Large intestine (tissue), 3 donors: ENCODE measurements at regions not wholly inside any gene's neighbourhood (a gene's known extent, or its start where the extent isn't known, plus 50 kb on each side); places are given as distances from the start of the nearest gene placed in this dataset.

ENCODE experiments used
- DNase-seq, 2 donors: peaks; one replicate each; pipeline versions ENCODE4 v3.0.0 to v3.0.0-alpha.2; 2013
- H3K27ac ChIP-seq: one replicate; pipeline ENCODE4 v1.5.1; 2013; ENCODE audit warnings: low read length
- H3K27me3 ChIP-seq: 2 replicates; pipeline ENCODE4 v1.6.1; 2013; ENCODE audit warnings: low read length; ENCODE audit not compliant: control insufficient read depth, insufficient read depth
- H3K36me3 ChIP-seq: 2 replicates; pipeline ENCODE4 v1.6.1; 2013; ENCODE audit warnings: low read length; ENCODE audit not compliant: control insufficient read depth, insufficient read depth
- H3K4me1 ChIP-seq: one replicate; pipeline ENCODE4 v1.6.1; 2013; ENCODE audit warnings: low read length; ENCODE audit not compliant: control insufficient read depth, insufficient read depth
- H3K4me3 ChIP-seq: one replicate; pipeline ENCODE4 v1.5.1; 2013; ENCODE audit warnings: low read length
- H3K9me3 ChIP-seq: one replicate; pipeline ENCODE4 v1.6.1; 2013; ENCODE audit warnings: mild to moderate bottlenecking, low read depth, low read length, moderate library complexity; ENCODE audit not compliant: control insufficient read depth
- WGBS: methylation state at CpG from one replicate; pipeline ENCODE4 v1.1.5; 2013; ENCODE audit warnings: low lambda C conversion rate; ENCODE audit not compliant: insufficient coverage; 5-methylcytosine and 5-hydroxymethylcytosine counted together

DNA sequence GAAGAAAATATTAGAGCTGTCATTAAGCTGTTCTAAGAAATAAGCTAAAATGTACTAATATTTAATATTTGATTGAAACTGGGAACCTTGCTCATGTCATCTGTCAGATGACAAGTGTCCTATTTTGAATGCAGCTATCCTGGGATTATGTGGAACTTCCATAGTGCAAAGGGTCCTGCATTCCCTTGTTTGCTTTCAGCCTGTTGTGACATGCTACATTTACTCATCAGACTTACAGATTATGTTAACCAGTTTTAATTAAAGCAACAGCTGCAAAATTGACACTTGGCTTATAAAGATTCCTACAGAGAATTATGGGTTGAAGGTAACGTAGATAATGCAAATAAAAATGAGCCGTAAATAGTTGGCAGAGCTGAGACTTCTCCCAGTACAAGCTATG is 458.4 kb upstream of the RGS6 start:
- no peaks in the 10 kb centered on the region for H3K27me3 ChIP-seq
- H3K9me3 ChIP-seq: no peaks in the 10 kb centered on the region
- H3K27ac ChIP-seq: no peak overlapping the region
- no peak for DNase-seq
- no peak overlapping the region for H3K4me3 ChIP-seq
- WGBS: 57% methylated on average over 2 of the region's 2 CpGs
- H3K36me3 ChIP-seq: no peaks in the 10 kb centered on the region
- no peaks in the 10 kb centered on the region for H3K4me1 ChIP-seq

DNA sequence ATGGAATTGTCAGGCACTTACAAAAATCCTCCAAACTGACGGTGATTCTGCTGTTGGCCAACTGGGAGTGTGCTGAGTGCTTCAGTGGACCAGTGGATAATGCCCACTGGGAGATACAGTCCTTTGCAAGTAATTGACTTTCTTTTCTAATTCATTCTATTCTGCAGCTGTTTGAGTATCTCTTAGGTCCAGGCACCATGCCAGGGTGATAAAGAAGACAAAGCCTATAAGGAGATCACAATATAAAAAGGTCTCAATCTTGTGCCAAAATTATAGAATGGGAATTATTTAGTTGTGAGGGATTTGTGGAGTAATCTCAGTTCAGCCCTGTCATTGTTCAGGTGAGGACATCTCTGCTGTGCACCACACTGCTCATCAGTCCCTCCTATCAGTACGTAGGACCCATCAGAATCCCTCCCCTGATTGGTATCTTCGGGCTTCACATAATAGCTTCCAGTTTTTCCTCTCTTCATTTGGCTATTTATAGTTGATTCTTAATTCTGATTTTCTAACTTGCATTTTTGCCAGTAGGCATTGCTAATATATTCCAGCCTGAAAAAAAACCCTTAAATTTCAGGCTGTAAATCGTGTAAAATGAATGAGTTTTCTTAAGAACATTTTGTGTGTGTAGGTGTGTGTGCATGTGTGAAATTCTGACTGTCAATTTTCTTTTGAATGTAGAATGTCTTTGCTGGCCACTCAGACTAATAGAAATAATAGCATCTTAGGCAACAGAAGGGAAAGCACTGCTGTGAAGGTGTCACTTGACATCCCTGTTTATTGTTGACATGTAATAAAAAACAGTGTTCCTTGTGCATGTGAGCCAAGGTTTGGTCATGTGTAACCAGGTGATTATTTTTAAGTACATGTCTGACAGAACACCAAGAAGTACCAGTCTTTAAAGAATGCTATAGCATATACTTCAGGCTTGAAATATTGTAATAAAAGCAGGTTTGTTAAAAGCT is 457.6 kb upstream of the RGS6 start:
- no peak overlapping the region for H3K27ac ChIP-seq

DNA sequence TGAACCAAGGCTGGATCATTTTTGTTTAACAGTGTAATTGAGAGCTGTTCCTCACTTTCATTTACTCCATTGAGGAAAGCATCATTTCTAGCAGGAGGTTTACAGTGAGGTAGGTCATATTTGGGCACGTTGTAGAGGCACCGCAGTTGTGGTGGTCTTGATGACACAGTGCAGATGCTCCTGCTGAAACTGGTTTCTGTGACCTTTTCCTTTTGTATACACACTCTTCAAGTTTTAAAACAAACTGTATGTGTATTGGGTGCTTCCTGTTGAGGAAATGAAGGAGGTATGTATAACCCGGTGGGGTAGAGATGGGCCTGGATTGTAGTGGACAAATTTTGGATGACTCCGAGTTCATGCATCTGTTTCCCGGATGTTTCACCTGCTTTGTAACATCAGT is 456.3 kb upstream of the RGS6 start:
- Histone ChIP-seq H3K36me3 (no peaks in the 10 kb centered on the region), H3K27me3 (no peaks in the 10 kb centered on the region), H3K9me3 (no peaks in the 10 kb centered on the region), H3K4me3 (no peak overlapping the region), H3K4me1 (no peaks in the 10 kb centered on the region), H3K27ac (no peak overlapping the region)
- WGBS: 100% methylated on average over 1 of the region's 5 CpGs
- peak in 1 of 2 donors; percentile 14 for DNase-seq

More for the DNA sequence above, 457.6 kb upstream of the RGS6 start:
- WGBS: 88% methylated on average over 2 of the region's 4 CpGs
- Histone ChIP-seq H3K36me3 (no peaks in the 10 kb centered on the region), H3K4me3 (no peak overlapping the region), H3K4me1 (no peaks in the 10 kb centered on the region), H3K27me3 (no peaks in the 10 kb centered on the region), H3K9me3 (no peaks in the 10 kb centered on the region)
- DNase-seq: no peak

DNA sequence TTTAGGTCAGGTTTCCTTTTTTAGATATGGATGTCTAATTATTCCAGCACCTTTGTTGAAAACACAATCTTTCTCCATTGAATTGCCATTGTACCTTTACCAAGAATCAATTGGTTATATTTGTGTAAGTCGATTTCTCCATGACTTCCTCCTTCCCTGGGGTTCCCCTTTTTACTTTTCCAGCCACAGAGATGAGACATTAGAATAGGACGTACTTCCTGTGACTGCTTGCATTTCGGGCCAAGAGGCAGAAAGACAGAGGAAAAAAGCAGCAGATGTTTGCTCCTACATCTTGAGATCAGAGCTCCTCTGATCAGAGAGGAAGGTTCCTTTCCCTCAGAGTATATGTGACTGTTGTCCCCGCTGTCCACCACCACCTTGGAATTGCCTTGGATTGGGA is 453.7 kb upstream of the RGS6 start:
- Histone ChIP-seq H3K36me3 (peaks cover under 1% of the 10 kb centered on the region), H3K4me1 (no peaks in the 10 kb centered on the region), H3K27me3 (no peaks in the 10 kb centered on the region), H3K4me3 (no peak overlapping the region), H3K27ac (no peak overlapping the region), H3K9me3 (no peaks in the 10 kb centered on the region)
- no peak for DNase-seq
- WGBS: no CpG with 5 or more reads among the region's 4 CpGs

DNA sequence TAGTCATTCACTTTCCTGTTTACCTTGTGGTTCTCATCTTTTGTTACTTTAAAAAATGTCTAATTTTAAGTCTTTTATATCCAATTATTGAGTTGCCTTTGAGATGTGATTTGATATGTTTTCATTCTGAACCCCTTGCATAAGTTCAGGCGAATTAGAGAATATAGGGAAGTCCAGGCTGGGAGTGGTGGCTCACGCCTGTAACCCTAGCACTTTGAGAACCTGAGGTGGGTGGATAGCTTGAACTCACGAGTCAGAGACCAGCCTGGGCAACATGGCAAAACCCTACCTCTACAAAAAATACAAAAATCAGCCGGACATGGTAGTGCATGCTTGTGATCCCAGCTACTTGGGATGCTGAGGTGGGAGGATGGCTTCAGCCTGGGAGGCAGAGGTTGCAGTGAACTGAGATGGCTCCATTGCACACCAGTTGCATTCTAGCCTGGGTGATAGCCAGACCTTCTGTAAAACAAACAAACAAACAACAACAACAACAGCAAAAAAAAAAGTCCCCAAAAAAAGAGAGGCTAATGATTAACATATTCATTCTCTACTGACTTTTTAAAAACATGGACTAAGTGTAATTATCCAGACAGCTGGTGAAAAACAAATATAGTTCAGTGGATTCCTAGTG is 451.1 kb upstream of the RGS6 start:
- H3K9me3 ChIP-seq: no peaks in the 10 kb centered on the region
- no peak for DNase-seq

DNA sequence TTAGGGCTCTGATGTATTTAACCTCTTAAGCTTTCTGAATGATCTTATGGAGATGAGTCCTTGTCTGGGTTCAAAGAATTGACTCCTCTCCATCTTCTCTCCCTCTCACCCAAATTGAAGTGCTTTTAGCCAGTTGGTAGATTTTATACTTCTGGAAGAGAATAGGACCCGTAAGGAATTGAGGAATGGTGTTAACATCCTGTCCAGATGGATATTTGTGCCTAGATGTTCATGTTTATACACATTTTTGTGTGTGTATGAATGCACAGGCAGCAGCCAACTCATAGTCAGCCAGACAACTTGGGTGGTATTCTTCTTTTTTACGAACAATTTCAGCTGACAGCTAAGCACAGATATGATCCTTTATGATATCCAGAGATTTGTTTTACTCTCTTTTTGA is 449.6 kb upstream of the RGS6 start:
- Histone ChIP-seq H3K4me3 (no peak overlapping the region), H3K27me3 (no peaks in the 10 kb centered on the region), H3K9me3 (no peaks in the 10 kb centered on the region), H3K36me3 (peaks cover 3% of the 10 kb centered on the region), H3K4me1 (no peaks in the 10 kb centered on the region), H3K27ac (no peak overlapping the region)
- no CpG with 5 or more reads among the region's 2 CpGs for WGBS
- DNase-seq: no peak

More for the DNA sequence above, 451.1 kb upstream of the RGS6 start:
- H3K36me3 ChIP-seq: peaks cover 3% of the 10 kb centered on the region
- H3K27me3 ChIP-seq: no peaks in the 10 kb centered on the region
- H3K27ac ChIP-seq: no peak overlapping the region
- WGBS: no CpG with 5 or more reads among the region's 4 CpGs
- no peak overlapping the region for H3K4me3 ChIP-seq
- H3K4me1 ChIP-seq: no peaks in the 10 kb centered on the region

DNA sequence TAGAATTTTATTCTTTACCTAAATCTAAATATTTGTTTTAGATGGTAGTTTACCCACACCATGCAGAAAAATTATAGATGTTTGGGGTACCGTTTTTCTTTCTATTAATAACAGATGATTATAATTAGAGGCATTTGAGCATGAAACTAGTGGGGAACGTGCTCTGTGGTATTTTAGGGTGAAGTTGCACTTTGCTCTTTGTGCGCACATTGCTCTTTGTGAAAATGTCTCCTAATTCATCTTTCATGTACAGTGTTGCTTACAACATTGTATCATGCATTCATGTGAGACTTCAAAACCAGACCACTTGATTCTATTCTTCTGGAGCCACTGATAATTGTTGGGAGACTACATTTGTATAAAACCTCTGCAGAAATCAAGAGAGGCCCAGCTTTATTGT is 449.1 kb upstream of the RGS6 start:
- H3K27me3 ChIP-seq: no peaks in the 10 kb centered on the region
- H3K9me3 ChIP-seq: no peaks in the 10 kb centered on the region
- peaks cover 3% of the 10 kb centered on the region for H3K4me1 ChIP-seq
- no peak for DNase-seq
- H3K4me3 ChIP-seq: no peak overlapping the region
- no peak overlapping the region for H3K27ac ChIP-seq
- H3K36me3 ChIP-seq: peaks cover 3% of the 10 kb centered on the region
- no CpG with 5 or more reads among the region's 3 CpGs for WGBS

DNA sequence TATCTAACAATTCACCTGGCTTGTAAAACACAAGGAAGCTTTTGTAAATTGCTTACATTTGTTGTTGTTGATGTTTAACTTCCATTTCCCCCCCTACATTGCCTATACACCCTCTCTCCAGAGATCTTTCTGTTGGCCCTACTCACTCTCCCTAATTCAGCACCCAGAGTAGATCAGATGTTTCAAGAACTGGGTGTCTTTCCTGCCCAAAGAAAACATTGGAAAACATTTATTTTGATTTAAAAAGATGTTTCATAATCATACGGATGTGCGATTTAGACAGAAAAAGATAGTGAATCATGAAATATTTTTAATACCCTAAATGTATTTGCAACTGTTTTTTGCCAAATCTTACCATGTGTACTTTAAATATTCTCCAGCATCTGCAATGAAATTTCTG is 446.4 kb upstream of the RGS6 start:
- H3K4me3 ChIP-seq: no peak overlapping the region
- H3K27ac ChIP-seq: no peak overlapping the region
- 100% methylated on average over 2 of the region's 2 CpGs for WGBS
- H3K27me3 ChIP-seq: no peaks in the 10 kb centered on the region
- no peaks in the 10 kb centered on the region for H3K9me3 ChIP-seq
- peaks cover 14% of the 10 kb centered on the region for H3K4me1 ChIP-seq
- H3K36me3 ChIP-seq: peaks cover 3% of the 10 kb centered on the region
- DNase-seq: no peak

DNA sequence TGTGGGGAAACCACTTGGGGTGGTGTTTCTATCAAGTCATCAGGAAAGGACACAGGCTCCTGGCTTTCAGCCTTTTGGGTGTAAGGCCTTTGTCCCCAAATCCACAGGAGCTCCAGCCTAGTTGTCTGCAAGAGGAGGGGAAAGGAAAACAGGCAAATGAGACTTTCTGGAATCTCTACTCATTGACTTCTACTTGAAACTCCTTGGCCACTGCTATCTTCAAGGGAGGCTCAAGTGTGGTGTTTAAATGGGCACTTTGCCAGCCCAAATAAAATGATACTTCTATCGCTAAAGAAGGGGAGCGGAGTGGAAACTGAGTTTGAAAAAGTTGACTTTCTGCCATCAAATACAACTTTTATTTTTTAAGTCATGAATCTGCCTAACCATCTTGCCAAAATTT is 445.9 kb upstream of the RGS6 start:
- WGBS: 100% methylated on average over 2 of the region's 2 CpGs
- no peak for DNase-seq

DNA sequence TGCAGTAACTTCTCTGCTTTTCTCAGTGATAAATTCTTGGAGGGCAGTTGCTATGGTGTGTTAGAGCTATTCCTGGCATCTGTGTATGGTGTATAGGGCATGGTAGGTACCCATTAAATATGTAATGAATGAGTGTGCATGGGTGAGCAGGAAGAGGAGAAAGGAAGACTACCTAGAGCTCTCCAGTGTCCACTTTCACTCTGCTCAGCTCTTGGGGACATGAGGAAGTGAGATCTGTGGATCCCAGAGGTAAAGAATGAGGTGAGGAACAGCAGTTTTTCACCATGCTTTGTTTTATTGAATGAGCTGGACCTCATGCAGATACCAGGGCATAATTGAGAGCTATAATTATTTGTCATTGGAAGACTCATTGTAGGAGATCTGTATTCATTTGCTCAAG is 444.8 kb upstream of the RGS6 start:
- Histone ChIP-seq H3K27ac (no peak overlapping the region), H3K36me3 (peaks cover 3% of the 10 kb centered on the region), H3K4me3 (no peak overlapping the region), H3K4me1 (peaks cover 14% of the 10 kb centered on the region), H3K9me3 (no peaks in the 10 kb centered on the region), H3K27me3 (no peaks in the 10 kb centered on the region)
- DNase-seq: no peak

More for the DNA sequence above, 445.9 kb upstream of the RGS6 start:
- Histone ChIP-seq H3K9me3 (no peaks in the 10 kb centered on the region), H3K36me3 (peaks cover 3% of the 10 kb centered on the region), H3K27me3 (no peaks in the 10 kb centered on the region), H3K27ac (no peak overlapping the region), H3K4me3 (no peak overlapping the region), H3K4me1 (peaks cover 14% of the 10 kb centered on the region)
